SK-N-MC (cell line): ENCODE measurements at regions not wholly inside any gene's neighbourhood (a gene's known extent, or its start where the extent isn't known, plus 50 kb on each side); places are given as distances from the start of the nearest gene placed in this dataset.

Source experiments
- EZH2 ChIP-seq: fragments of 200-600 bp; sonication (generic); IDR thresholded peaks from one replicate; pipeline ENCODE4 v1.6.1; 2017; ENCODE audit warnings: antibody characterized with exemption
- POLR2AphosphoS5 ChIP-seq: IDR thresholded peaks from 2 replicates; pipeline ENCODE4 v1.6.1; 2012; ENCODE audit warnings: mild to moderate bottlenecking, low read depth, low read length, borderline replicate concordance

GRCh38 chr3:72659188-72659587, 189.1 kb downstream of the SHQ1 start:
- TF ChIP-seq EZH2 (no peak), POLR2AphosphoS5 (no peak)
